ENCODE measurements at regions not wholly inside any gene's neighbourhood (a gene's known extent, or its start where the extent isn't known, plus 50 kb on each side); places are given as distances from the start of the nearest gene placed in this dataset.

- H3K27me3 Mint-ChIP-seq = no peaks in the 10 kb centered on the region
- DNase-seq = no peak
- ChIA-PET POLR2A (no interaction called here), CTCF (no interaction called here)
- Histone ChIP-seq H3K9me3 (ENCODE audit: low read length) (no peaks in the 10 kb centered on the region), H3K27ac (ENCODE audit: low read depth, low read length) (no peak overlapping the region), H3K4me1 (ENCODE audit: insufficient read depth, low read length) (no peaks in the 10 kb centered on the region), H3K36me3 (ENCODE audit: insufficient read depth, low read length) (no peaks in the 10 kb centered on the region), H3K4me3 (ENCODE audit: low read length) (no peak overlapping the region), H3K27me3 (ENCODE audit: insufficient read depth, low read length, poor library complexity, severe bottlenecking) (no peaks in the 10 kb centered on the region)
- peaks cover 0 to 11% (median 3%) of the 10 kb centered on the region in 5 donors for H3K9me3 Mint-ChIP-seq
- no peak overlapping the region for H3K4me3 Mint-ChIP-seq
- no peaks in the 10 kb centered on the region for H3K4me1 Mint-ChIP-seq
- H3K27ac Mint-ChIP-seq = no peak overlapping the region
- no peaks in the 10 kb centered on the region for H3K36me3 Mint-ChIP-seq
Measured at GRCh38 chr18:66440433-66440832, 163.5 kb downstream of the CDH19 start.

DNA sequence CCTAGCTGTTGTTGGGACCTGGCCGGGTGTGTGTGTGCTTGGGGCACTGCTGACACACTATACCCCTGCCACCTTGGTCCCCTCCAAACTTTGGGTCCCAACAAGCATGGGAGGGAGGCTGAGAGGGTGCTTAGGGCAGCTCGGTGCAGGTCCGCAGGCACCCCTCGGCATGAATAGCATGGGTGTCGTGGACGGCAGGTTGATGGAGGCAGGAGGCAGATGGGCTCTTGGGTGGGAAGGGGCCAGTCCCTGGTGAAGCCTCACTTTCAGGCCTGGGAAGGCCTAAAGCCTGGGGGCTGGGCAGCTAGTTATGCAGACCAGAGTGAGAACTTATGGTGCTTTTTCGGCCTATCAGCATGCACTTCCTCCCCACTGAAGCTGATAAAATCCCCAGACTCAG is 164.2 kb downstream of the CDH19 start:
- Histone ChIP-seq H3K4me1 (ENCODE audit: insufficient read depth, low read length) (no peaks in the 10 kb centered on the region), H3K4me3 (ENCODE audit: low read length) (no peak overlapping the region), H3K27ac (ENCODE audit: low read depth, low read length) (no peak overlapping the region), H3K9me3 (ENCODE audit: low read length) (no peaks in the 10 kb centered on the region), H3K36me3 (ENCODE audit: insufficient read depth, low read length) (no peaks in the 10 kb centered on the region), H3K27me3 (ENCODE audit: insufficient read depth, low read length, poor library complexity, severe bottlenecking) (no peaks in the 10 kb centered on the region)
- POLR2A ChIA-PET = no interaction called here
- Mint-ChIP-seq H3K4me3 (no peak overlapping the region), H3K36me3 (no peaks in the 10 kb centered on the region), H3K4me1 (no peaks in the 10 kb centered on the region), H3K27me3 (no peaks in the 10 kb centered on the region), H3K27ac (no peak overlapping the region), H3K9me3 (peaks cover 0 to 11% (median 3%) of the 10 kb centered on the region in 5 donors)
- CTCF ChIA-PET = no interaction called here
- DNase-seq = no peak

GRCh38 chr18:66438711-66439536 is 165.0 kb downstream of the CDH19 start:
- Histone ChIP-seq H3K4me3 (ENCODE audit: low read length) (no peak overlapping the region), H3K27ac (ENCODE audit: low read depth, low read length) (no peak overlapping the region), H3K27me3 (ENCODE audit: insufficient read depth, low read length, poor library complexity, severe bottlenecking) (no peaks in the 10 kb centered on the region), H3K4me1 (ENCODE audit: insufficient read depth, low read length) (no peaks in the 10 kb centered on the region), H3K9me3 (ENCODE audit: low read length) (no peaks in the 10 kb centered on the region), H3K36me3 (ENCODE audit: insufficient read depth, low read length) (no peaks in the 10 kb centered on the region)
- no peaks in the 10 kb centered on the region for H3K27me3 Mint-ChIP-seq
- H3K4me1 Mint-ChIP-seq = no peaks in the 10 kb centered on the region
- H3K9me3 Mint-ChIP-seq = peaks cover 0 to 11% (median 0%) of the 10 kb centered on the region in 5 donors
- H3K27ac Mint-ChIP-seq = no peak overlapping the region
- H3K36me3 Mint-ChIP-seq = no peaks in the 10 kb centered on the region
- H3K4me3 Mint-ChIP-seq = no peak overlapping the region
- POLR2A ChIA-PET = no interaction called here
- DNase-seq = no peak
- CTCF ChIA-PET = no interaction called here

- Mint-ChIP-seq H3K9me3 (peaks cover 0 to 4% (median 0%) of the 10 kb centered on the region in 5 donors), H3K27me3 (no peaks in the 10 kb centered on the region)
Measured at GRCh38 chr18:66432636-66433035, 171.3 kb downstream of the CDH19 start.

DNA sequence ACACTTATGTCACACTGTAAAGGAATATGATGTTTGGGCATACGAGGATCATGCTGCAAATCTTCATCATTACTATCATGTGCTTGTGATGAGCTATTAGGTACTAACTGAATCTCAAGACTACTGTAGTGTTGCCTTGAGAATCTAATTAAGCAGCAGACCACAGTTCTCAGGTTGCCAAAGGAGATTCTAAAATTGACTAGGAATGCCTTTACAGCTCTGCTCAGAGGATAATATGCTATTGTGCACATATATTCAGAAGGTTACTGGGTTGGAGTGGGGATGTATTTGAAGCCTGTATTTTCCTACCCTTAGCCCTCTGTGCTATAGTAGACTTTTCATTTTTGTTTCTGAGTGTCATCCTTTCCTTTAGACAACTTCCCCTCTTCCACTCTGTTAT is 175.1 kb downstream of the CDH19 start:
- no peak overlapping the region for H3K27ac ChIP-seq (ENCODE audit: low read depth, low read length)
- Mint-ChIP-seq H3K36me3 (no peaks in the 10 kb centered on the region), H3K9me3 (peaks cover 2 to 31% (median 6%) of the 10 kb centered on the region in 5 donors), H3K27ac (no peak overlapping the region), H3K4me3 (no peak overlapping the region), H3K27me3 (no peaks in the 10 kb centered on the region), H3K4me1 (no peaks in the 10 kb centered on the region)
- no peak for DNase-seq
- ChIA-PET CTCF (no interaction called here), POLR2A (no interaction called here)
- no peaks in the 10 kb centered on the region for H3K27me3 ChIP-seq (ENCODE audit: insufficient read depth, low read length, poor library complexity, severe bottlenecking)
- no peak overlapping the region for H3K4me3 ChIP-seq (ENCODE audit: low read length)
- no peaks in the 10 kb centered on the region for H3K9me3 ChIP-seq (ENCODE audit: low read length)
- no peaks in the 10 kb centered on the region for H3K4me1 ChIP-seq (ENCODE audit: insufficient read depth, low read length)
- H3K36me3 ChIP-seq (ENCODE audit: insufficient read depth, low read length) = no peaks in the 10 kb centered on the region

More at GRCh38 chr18:66432636-66433035, 171.3 kb downstream of the CDH19 start:
- no peaks in the 10 kb centered on the region for H3K9me3 ChIP-seq (ENCODE audit: low read length)
- ChIA-PET CTCF (no interaction called here), POLR2A (no interaction called here)
- H3K36me3 ChIP-seq (ENCODE audit: insufficient read depth, low read length) = no peaks in the 10 kb centered on the region
- H3K27ac ChIP-seq (ENCODE audit: low read depth, low read length) = no peak overlapping the region
- no peaks in the 10 kb centered on the region for H3K27me3 ChIP-seq (ENCODE audit: insufficient read depth, low read length, poor library complexity, severe bottlenecking)
- no peak overlapping the region for H3K4me3 ChIP-seq (ENCODE audit: low read length)
- no peak for DNase-seq
- Mint-ChIP-seq H3K36me3 (no peaks in the 10 kb centered on the region), H3K4me1 (no peaks in the 10 kb centered on the region), H3K4me3 (no peak overlapping the region), H3K27ac (no peak overlapping the region)
- H3K4me1 ChIP-seq (ENCODE audit: insufficient read depth, low read length) = no peaks in the 10 kb centered on the region

DNA sequence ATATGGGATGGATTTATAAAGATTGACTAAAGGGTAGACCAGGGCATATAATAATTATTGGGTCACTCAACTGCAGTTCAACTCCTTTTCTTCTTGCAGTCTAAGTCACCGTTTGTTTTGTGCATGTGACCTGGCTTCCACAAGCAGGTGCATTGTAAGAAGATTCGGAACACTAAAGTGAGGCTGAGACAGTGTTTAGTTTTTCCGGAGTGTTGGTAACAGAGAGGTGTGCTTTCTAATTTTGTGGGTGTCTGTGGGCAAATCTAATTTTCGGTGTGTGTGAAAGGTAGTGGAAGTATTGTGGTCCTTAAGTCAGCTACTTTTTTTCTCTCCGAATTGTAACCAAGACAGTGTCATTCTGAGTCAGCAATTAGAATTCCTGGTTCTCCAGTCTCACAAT is 184.5 kb downstream of the CDH19 start:
- CTCF ChIA-PET = no interaction called here
- H3K36me3 ChIP-seq (ENCODE audit: insufficient read depth, low read length) = no peaks in the 10 kb centered on the region
- POLR2A ChIA-PET = no interaction called here

DNA sequence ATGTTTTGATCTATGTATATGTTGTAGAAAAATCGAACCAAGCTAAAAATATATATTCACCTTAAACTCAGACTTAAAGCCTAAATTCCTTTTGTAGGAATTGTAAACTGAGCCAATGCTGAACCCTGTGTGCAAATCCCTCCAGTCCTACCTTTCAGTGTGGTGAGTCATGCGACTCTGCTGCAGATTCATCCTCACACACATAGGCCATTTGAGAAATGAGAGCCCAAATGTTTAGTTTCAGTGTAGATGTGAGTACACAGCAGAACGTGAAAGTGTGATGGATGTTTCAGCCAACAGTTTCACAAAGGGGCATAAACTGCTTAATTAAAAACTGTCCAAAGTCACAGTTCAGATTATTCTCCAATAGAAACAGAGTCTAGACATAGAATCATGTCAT is 193.2 kb downstream of the CDH19 start:
- Histone ChIP-seq H3K4me3 (ENCODE audit: low read length) (no peak overlapping the region), H3K4me1 (ENCODE audit: insufficient read depth, low read length) (no peaks in the 10 kb centered on the region), H3K27me3 (ENCODE audit: insufficient read depth, low read length, poor library complexity, severe bottlenecking) (no peaks in the 10 kb centered on the region), H3K27ac (ENCODE audit: low read depth, low read length) (no peak overlapping the region), H3K9me3 (ENCODE audit: low read length) (no peaks in the 10 kb centered on the region), H3K36me3 (ENCODE audit: insufficient read depth, low read length) (no peaks in the 10 kb centered on the region)
- no peak overlapping the region for H3K27ac Mint-ChIP-seq
- ChIA-PET CTCF (no interaction called here), POLR2A (no interaction called here)
- H3K9me3 Mint-ChIP-seq = peaks cover 0 to 17% (median 5%) of the 10 kb centered on the region in 5 donors
- DNase-seq = no peak
- no peaks in the 10 kb centered on the region for H3K4me1 Mint-ChIP-seq
- no peaks in the 10 kb centered on the region for H3K36me3 Mint-ChIP-seq
- no peaks in the 10 kb centered on the region for H3K27me3 Mint-ChIP-seq
- no peak overlapping the region for H3K4me3 Mint-ChIP-seq

More for the DNA sequence above, 184.5 kb downstream of the CDH19 start:
- Histone ChIP-seq H3K4me1 (ENCODE audit: insufficient read depth, low read length) (no peaks in the 10 kb centered on the region), H3K9me3 (ENCODE audit: low read length) (no peaks in the 10 kb centered on the region), H3K4me3 (ENCODE audit: low read length) (no peak overlapping the region), H3K27ac (ENCODE audit: low read depth, low read length) (no peak overlapping the region), H3K27me3 (ENCODE audit: insufficient read depth, low read length, poor library complexity, severe bottlenecking) (no peaks in the 10 kb centered on the region)
- H3K27ac Mint-ChIP-seq = no peak overlapping the region
- DNase-seq = no peak
- no peaks in the 10 kb centered on the region for H3K27me3 Mint-ChIP-seq
- H3K9me3 Mint-ChIP-seq = peaks cover 0 to 19% (median 7%) of the 10 kb centered on the region in 5 donors
- no peaks in the 10 kb centered on the region for H3K36me3 Mint-ChIP-seq
- no peaks in the 10 kb centered on the region for H3K4me1 Mint-ChIP-seq
- no peak overlapping the region for H3K4me3 Mint-ChIP-seq

- Mint-ChIP-seq H3K36me3 (peaks cover 0 to 3% (median 0%) of the 10 kb centered on the region in 3 donors), H3K27ac (no peak overlapping the region), H3K27me3 (no peaks in the 10 kb centered on the region), H3K4me1 (no peaks in the 10 kb centered on the region), H3K4me3 (no peak overlapping the region), H3K9me3 (peaks cover 12 to 24% (median 14%) of the 10 kb centered on the region in 5 donors)
- no peak overlapping the region for H3K27ac ChIP-seq (ENCODE audit: low read depth, low read length)
- DNase-seq = no peak
- POLR2A ChIA-PET = no interaction called here
- no peaks in the 10 kb centered on the region for H3K4me1 ChIP-seq (ENCODE audit: insufficient read depth, low read length)
- no peak overlapping the region for H3K4me3 ChIP-seq (ENCODE audit: low read length)
- H3K36me3 ChIP-seq (ENCODE audit: insufficient read depth, low read length) = no peaks in the 10 kb centered on the region
- no peaks in the 10 kb centered on the region for H3K9me3 ChIP-seq (ENCODE audit: low read length)
- CTCF ChIA-PET = no interaction called here
- H3K27me3 ChIP-seq (ENCODE audit: insufficient read depth, low read length, poor library complexity, severe bottlenecking) = no peaks in the 10 kb centered on the region
Measured at GRCh38 chr18:66395671-66396218, 208.1 kb downstream of the CDH19 start.
